Caco-2 (cell line): ENCODE measurements at regions not wholly inside any gene's neighbourhood (a gene's known extent, or its start where the extent isn't known, plus 50 kb on each side); places are given as distances from the start of the nearest gene placed in this dataset.
A peak's percentile ranks its signal among the peaks of the same experiment; 100 is the strongest.

ENCODE experiments used
- BruUV-seq: library from RNA; stranded (reverse); fragments of 400-500 nt; replicated peaks from 2 replicates; lab custom pipeline; 2021; lab: Mats Ljungman, UMichigan
- CTCF ChIA-PET: fragments of 300-600 bp; sonication (Branson Sonifier 250); formaldehyde crosslinking; loops from one replicate; lab custom pipeline; 2022; ENCODE audit warnings: antibody characterized with exemption; lab: Charles Lee
- POLR2A ChIA-PET: fragments of 300-600 bp; sonication (Branson Sonifier 250); formaldehyde crosslinking; loops from one replicate; lab custom pipeline; 2022; ENCODE audit warnings: antibody characterized with exemption; lab: Charles Lee
- DNase-seq, 2 experiments: peaks; one replicate each; pipeline versions ENCODE4 v3.0.0 to v3.0.0-alpha.2; 2020 to 2022
- H3K27me3 ChIP-seq: replicated peaks from 2 replicates; pipeline ENCODE4 v1.6.0; 2011; ENCODE audit warnings: low read length; ENCODE audit not compliant: control insufficient read depth, insufficient read depth
- H3K36me3 ChIP-seq: 2 replicates; pipeline ENCODE4 v1.5.1; 2011; ENCODE audit warnings: low read length; ENCODE audit not compliant: control insufficient read depth, insufficient read depth
- H3K4me1 ChIP-seq: fragments of 250-450 bp; sonication (Bioruptor Pico); 2 replicates; pipeline ENCODE4 v1.5.1; 2020; ENCODE audit warnings: mild to moderate bottlenecking
- H3K4me3 ChIP-seq: 2 replicates; pipeline ENCODE4 v1.5.1; 2011; ENCODE audit warnings: low read depth, mild to moderate bottlenecking, control low read depth, low read length
- H3K9me3 ChIP-seq: fragments of 250-450 bp; sonication (Bioruptor Pico); 2 replicates; pipeline ENCODE4 v1.5.1; 2020; ENCODE audit warnings: mild to moderate bottlenecking, moderate library complexity
- H3K27ac Mint-ChIP-seq: one replicate; pipeline ENCODE4 v1.8.0; 2022; ENCODE audit warnings: mixed read lengths; ENCODE audit not compliant: unreplicated experiment
- H3K27me3 Mint-ChIP-seq: one replicate; pipeline ENCODE4 v1.8.0; 2022; ENCODE audit warnings: mixed read lengths; ENCODE audit not compliant: insufficient read depth, unreplicated experiment
- H3K36me3 Mint-ChIP-seq: one replicate; pipeline ENCODE4 v1.8.0; 2022; ENCODE audit warnings: mild to moderate bottlenecking, mixed read lengths; ENCODE audit not compliant: insufficient read depth, unreplicated experiment
- H3K4me1 Mint-ChIP-seq: one replicate; pipeline ENCODE4 v1.8.0; 2022; ENCODE audit warnings: low read depth, mixed read lengths; ENCODE audit not compliant: unreplicated experiment
- H3K4me3 Mint-ChIP-seq: one replicate; pipeline ENCODE4 v1.8.0; 2022; ENCODE audit warnings: mild to moderate bottlenecking, moderate library complexity, mixed read lengths; ENCODE audit not compliant: unreplicated experiment
- H3K9me3 Mint-ChIP-seq: one replicate; pipeline ENCODE4 v1.8.0; 2022; ENCODE audit warnings: mixed read lengths; ENCODE audit not compliant: unreplicated experiment
- CTCF ChIP-seq, 2 experiments: fragments of 200-600 bp in 1 of 2; IDR thresholded peaks; 1 replicate in 1 of 2; 2 replicates in 1 of 2; pipeline versions ENCODE4 v1.5.1 to v1.8.0; 2011 to 2022; ENCODE audit warnings: antibody characterized with exemption in 1 of 2, control low read depth in 1 of 2, inconsistent platforms in 1 of 2, low read depth in 1 of 2, low read length in 1 of 2, mild to moderate bottlenecking in 1 of 2, moderate library complexity in 1 of 2; ENCODE audit not compliant: insufficient read depth in 1 of 2, severe bottlenecking in 1 of 2, unreplicated experiment in 1 of 2
- intact Hi-C: fragments of 100-400 bp; cut with micrococcal nuclease; formaldehyde crosslinking; loops from one replicate; pipeline ENCODE4 v1.10.0; 2022; ENCODE audit not compliant: unreplicated experiment

DNA sequence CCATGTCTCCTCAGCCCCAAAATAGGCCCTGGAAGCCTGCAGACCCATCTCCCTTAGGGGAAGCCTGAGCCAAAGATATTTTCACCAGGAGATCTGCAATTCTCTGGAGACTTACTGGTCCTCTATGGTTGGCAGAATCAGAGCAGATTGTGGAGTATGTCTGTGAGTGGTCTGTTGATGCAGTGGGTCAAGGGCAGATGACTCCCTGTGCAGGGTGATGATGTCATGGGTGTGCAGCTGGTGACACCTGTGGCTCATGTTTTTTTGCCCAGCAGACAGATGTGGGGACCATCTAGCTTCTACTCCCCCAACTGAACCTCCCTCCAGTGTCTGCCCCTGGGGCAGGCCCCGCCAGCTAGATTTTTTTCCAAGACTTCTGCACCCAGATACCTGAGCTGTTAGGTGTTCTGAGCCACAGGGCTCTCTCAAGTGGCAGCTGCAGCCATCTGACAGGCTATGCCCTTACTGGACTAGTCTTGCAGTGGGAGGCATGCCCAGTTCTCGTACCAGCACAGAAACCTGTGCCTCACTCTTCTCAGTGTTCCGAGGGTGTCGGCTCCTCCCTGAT, 558.7 kb upstream of the LRRTM1 start:
- intact Hi-C loops = no loop called here
- BruUV-seq = no TSS peak
- no peak for TF ChIP-seq CTCF (IDR thresholded peaks at IDR 0.05; ENCODE audit: insufficient read depth in 1 of 2, low read depth in 1 of 2, low read length in 1 of 2, severe bottlenecking in 1 of 2, unreplicated experiment in 1 of 2)
- H3K27me3 Mint-ChIP-seq = no peaks in the 10 kb centered on the region
- CTCF ChIA-PET = no interaction called here
- H3K4me1 ChIP-seq = peaks cover 7% of the 10 kb centered on the region; the same call in 1 of the 2 replicates
- no peaks in the 10 kb centered on the region for H3K9me3 ChIP-seq
- H3K27me3 ChIP-seq = no peaks in the 10 kb centered on the region
- H3K9me3 Mint-ChIP-seq = peaks cover 3% of the 10 kb centered on the region
- H3K36me3 ChIP-seq = no peaks in the 10 kb centered on the region
- no peak overlapping the region for H3K27ac Mint-ChIP-seq
- no peak overlapping the region for H3K4me3 ChIP-seq
- DNase-seq = no peak
- peaks cover 10% of the 10 kb centered on the region for H3K4me1 Mint-ChIP-seq
- POLR2A ChIA-PET = no interaction called here
- H3K36me3 Mint-ChIP-seq = no peaks in the 10 kb centered on the region
- no peak overlapping the region for H3K4me3 Mint-ChIP-seq

- H3K36me3 ChIP-seq = no peaks in the 10 kb centered on the region
- DNase-seq = no peak
- intact Hi-C loops = no loop called here
- Mint-ChIP-seq H3K9me3 (no peaks in the 10 kb centered on the region), H3K27me3 (no peaks in the 10 kb centered on the region), H3K36me3 (no peaks in the 10 kb centered on the region), H3K4me3 (no peak overlapping the region), H3K27ac (peak overlapping the region; percentile 4), H3K4me1 (peaks cover 9% of the 10 kb centered on the region)
- no peak for TF ChIP-seq CTCF (IDR thresholded peaks at IDR 0.05; ENCODE audit: insufficient read depth in 1 of 2, low read depth in 1 of 2, low read length in 1 of 2, severe bottlenecking in 1 of 2, unreplicated experiment in 1 of 2)
- H3K27me3 ChIP-seq = no peaks in the 10 kb centered on the region
- H3K9me3 ChIP-seq = no peaks in the 10 kb centered on the region
- BruUV-seq = no TSS peak
- ChIA-PET POLR2A (no interaction called here), CTCF (no interaction called here)
- no peak overlapping the region for H3K4me3 ChIP-seq
- peaks cover 7% of the 10 kb centered on the region; the same call in 1 of the 2 replicates for H3K4me1 ChIP-seq
Observed at GRCh38 chr2:80858965-80859364, 554.4 kb upstream of the LRRTM1 start.

DNA sequence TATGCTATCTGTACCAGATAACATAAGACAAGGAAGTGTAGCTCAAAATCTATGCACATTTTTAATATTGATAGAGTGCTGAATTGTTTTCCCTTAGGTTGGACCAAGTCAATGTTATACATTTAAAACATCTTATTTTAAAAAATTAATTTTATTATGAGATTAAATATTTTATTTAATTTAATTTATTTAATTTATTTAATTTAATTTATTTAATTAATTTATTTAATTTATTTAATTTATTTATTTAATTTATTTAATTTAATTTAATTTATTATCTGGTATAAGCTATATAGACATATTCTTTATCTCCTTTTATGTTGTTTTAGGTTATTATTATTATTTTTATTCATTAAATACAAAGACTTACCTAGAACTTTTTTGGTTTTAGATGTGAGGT, 551.7 kb upstream of the LRRTM1 start:
- no peak overlapping the region for H3K27ac Mint-ChIP-seq
- H3K9me3 ChIP-seq = no peaks in the 10 kb centered on the region
- CTCF ChIA-PET = no interaction called here

More for the DNA sequence above, 551.7 kb upstream of the LRRTM1 start:
- Histone ChIP-seq H3K36me3 (no peaks in the 10 kb centered on the region), H3K27me3 (no peaks in the 10 kb centered on the region), H3K4me3 (no peak overlapping the region), H3K4me1 (peaks cover 7% of the 10 kb centered on the region; the same call in 1 of the 2 replicates)
- no peak for DNase-seq
- no peak overlapping the region for H3K4me3 Mint-ChIP-seq
- intact Hi-C loops = no loop called here
- TF ChIP-seq CTCF (IDR thresholded peaks at IDR 0.05; ENCODE audit: insufficient read depth in 1 of 2, low read depth in 1 of 2, low read length in 1 of 2, severe bottlenecking in 1 of 2, unreplicated experiment in 1 of 2) = no peak
- H3K36me3 Mint-ChIP-seq = no peaks in the 10 kb centered on the region
- peaks cover 9% of the 10 kb centered on the region for H3K4me1 Mint-ChIP-seq
- no TSS peak for BruUV-seq
- no peaks in the 10 kb centered on the region for H3K27me3 Mint-ChIP-seq
- no peaks in the 10 kb centered on the region for H3K9me3 Mint-ChIP-seq
- POLR2A ChIA-PET = no interaction called here
